ENCODE measurements at regions not wholly inside any gene's neighbourhood (a gene's known extent, or its start where the extent isn't known, plus 50 kb on each side); places are given as distances from the start of the nearest gene placed in this dataset.
"Not testable (repeated sequence)": the region's sequence is repeated elsewhere in the genome, so short reads cannot be mapped to it uniquely, and the experiment has no call there.

DNA sequence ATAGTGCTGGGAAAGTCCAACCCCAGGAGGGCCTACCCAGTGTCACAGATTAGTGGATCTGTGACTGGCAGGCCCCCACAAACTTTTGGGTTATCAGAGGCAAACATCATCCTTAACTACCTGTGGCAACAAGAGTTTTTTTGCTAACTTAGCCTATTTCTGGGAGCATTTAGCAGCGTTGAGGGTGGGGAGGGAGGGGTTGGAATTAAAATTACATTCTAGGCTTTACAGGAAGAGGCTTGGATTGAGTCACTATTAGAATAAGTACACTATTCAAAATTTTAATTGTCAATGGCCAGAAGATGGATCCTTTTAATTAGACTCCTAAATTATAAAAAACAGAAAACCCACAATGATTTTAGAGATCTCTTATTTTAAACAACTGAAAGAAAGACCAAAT, 267.9 kb upstream of the NPSR1 start:
- DNase-seq (ENCODE audit: low read depth, low spot score): no peak

DNA sequence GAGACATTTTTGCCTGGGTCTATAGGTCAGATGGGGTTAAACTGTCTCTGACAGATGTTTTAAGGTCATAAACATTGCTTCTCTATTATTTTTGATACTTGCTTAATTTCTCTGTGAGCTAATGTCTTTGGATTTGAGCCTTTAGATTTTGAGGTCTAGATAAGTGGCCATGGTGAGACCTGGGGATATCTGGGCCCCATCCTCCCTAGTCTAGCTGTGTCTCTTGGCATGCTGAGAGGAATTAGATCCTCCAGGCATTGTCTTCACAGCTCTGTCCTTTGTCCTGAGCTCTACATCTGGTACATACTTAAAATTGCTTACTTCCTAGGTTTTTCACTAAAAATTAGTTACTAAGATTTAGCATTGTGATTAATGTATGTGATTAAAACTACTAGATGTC, 265.0 kb upstream of the NPSR1 start:
- DNase-seq (ENCODE audit: low read depth, low spot score): no peak

DNA sequence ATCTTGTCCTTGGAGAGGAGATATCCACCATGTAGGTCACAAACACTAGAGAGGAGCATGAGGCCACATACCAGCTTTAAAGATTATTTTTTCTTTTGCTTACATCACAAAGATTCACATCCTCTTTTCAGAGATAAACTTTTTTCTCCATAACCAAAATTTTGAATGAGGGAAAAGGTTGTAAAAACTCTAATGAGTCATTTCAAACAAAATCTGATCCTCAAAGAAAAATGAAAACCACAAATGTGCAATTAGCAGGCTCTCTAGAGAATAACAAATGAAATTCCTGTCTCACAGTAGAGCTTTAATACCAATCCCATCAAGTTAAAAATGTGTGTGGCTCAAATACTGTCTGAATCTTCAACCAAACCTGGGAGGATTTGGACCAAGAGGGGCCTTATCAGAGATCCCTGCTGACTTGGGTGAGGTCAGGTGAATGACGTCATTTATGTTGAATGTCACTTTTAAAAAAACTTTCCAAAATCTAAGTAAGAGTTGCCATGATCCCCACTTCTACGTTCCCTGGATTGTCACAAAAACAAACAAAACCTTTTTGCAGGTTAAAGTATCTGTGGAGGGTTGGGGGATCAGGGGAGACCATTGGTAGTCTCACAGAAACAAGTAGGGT, 261.5 kb upstream of the NPSR1 start:
- no peak for DNase-seq (ENCODE audit: low read depth, low spot score)

DNA sequence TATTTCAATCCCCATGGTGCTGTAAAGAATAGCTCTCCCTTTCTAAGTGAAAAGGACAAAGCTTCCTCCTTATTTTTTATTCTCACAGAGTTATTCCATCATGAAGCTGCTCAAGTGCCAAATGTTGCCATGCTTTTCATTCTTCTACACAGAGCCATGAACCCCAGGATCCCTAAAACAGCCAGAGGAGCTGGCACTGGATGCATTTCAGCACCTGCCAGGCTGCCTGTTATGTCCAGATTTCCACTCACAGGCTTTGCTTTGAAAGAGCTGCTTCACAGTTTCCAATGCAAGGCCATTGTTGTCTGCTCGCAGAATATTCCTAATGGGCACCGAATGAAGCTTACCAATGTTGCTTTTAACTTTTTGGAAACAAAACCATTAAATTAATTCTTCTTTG, 256.2 kb upstream of the NPSR1 start:
- DNase-seq (ENCODE audit: low read depth, low spot score): no peak

DNA sequence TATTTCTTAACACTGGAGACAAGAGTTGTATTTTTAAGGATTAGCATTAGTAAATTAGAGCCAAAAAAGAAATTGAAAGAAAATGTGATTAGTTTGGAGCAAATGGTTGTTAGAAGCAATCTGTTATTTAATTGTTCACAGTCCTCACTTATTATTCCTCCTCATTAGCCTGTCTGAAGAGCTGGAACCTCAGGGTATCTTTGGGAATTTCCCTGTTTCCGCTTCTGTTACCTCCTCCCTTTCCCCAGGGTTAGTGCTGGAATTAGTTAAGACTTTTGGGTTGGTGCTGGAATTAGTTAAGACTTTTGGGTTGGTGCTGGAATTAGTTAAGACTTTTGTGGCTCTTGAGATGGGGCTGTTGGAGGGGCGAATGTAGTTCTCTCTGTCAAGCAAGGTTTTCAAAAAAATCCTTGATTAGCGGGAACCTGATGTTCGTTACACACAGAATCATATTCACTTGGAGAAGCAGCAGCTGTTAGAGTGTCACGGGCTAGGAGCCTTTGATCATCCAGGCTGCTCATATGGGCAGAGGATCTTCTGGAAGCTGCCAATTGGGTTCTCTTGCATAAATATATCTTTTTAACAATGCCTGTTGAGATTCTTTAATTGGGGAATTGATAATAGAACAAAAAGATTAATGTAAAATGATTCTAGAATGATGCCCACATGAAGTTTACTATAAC, 251.0 kb upstream of the NPSR1 start:
- DNase-seq (ENCODE audit: low read depth, low spot score): no peak

DNA sequence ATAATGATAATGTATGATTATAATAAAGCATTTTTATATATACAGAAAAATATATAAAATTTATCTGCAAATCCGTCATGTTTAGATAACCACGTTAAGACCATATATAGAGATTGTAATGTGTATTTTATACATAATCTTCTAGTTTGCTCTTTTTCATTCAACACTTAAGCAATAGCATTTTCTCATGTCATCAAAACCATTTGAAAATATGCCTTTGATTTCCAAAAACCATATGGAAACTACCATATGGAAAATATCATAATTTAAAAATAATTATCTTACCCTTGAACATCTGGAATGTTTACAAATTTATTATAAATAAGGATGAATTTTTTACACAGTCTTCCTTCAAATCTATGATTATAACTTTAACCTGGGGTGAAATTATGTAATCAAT, 250.4 kb upstream of the NPSR1 start:
- no peak for DNase-seq (ENCODE audit: low read depth, low spot score)

DNA sequence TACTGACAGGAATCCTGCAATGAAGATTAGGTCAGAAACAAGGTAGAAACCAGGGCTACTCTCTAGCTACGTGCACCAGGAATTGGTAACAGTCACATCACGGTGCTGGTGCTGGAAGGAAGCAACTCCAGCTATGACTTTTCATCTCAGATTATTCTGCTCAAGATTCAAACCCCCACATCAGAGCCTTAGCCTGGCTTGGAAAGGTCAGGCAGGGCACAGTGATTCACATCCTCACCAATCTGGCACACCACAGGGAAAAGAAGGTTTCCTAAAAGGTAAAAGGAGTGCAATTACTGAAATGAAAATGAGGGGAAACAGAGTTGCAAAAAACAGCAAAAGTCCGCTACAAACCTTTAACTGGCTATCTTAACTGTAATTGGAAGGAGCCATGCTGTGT, 240.2 kb upstream of the NPSR1 start:
- DNase-seq (ENCODE audit: low read depth, low spot score): no peak

DNA sequence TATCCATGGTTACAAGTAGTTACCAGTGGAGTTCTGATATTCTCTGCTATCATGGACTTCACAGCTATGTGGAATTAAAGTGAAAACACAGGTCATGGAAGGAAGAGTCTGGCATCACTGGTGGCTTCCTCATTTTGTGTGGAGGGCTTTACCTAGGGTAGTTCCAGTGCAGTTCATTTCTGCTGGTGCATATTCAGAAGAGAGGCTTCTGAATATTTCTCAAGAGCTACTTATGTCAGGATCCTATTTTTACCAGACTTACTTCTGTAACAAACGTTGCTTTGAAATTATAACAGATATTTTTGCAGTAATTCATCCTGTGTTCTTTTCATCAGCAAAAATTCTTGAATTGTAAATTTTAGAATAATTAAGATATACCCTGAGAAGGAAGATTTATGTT, 236.5 kb upstream of the NPSR1 start:
- no peak for DNase-seq (ENCODE audit: low read depth, low spot score)

DNA sequence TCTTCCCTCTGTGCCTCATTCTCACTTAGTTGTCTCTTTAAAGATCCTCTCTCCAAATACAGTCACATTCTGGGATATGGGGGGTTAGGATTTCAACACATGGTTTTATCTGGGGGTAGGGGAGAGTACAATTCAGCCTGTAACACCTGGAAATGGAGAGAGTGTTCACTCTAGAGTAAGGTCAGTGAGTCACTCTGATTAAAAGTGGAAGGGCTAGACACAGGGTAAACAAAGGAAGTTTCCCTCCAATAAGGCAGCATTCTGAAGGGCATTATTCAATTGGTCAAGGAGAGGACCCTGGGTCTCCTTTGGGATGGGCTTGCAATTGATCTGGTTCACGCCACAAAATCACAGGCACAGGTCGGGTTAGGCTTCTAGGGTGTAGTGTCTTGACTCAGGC, 232.8 kb upstream of the NPSR1 start:
- DNase-seq (ENCODE audit: low read depth, low spot score): no peak

DNA sequence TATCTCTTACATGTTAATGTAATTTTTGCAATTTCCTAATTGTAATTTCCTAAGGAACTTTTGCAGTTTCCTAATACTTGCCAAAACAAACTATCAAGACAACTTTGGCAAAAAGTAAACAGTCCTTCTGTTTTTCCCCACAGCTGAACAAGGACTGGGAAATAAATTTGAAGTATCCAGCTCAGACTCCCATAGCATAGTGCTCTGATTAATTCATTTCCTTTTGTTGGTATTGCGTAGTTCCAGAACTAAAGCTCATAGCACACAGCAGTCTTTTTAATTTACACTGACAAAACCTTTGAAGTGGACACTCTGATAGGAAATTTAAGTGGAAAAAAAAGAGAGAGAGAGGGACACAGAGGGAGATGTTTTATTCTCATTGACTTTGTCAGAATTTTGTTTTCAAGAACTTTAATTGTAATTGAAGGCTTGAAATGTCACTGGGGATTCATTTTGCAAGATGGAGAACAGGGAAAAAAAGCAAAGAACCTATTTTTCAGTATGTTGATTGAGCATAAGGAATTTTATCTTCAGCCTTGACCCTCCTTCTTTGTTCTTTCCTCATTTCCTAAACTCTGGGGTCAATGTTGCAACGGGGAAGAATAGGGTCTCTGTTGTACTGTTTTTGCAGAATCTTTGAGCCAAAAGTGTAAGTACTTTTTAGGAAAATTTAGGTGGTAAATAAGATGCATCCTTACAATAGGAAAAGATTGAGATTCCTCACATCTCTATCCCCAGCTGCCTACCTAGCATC, 232.2 kb upstream of the NPSR1 start:
- DNase-seq (ENCODE audit: low read depth, low spot score): no peak

DNA sequence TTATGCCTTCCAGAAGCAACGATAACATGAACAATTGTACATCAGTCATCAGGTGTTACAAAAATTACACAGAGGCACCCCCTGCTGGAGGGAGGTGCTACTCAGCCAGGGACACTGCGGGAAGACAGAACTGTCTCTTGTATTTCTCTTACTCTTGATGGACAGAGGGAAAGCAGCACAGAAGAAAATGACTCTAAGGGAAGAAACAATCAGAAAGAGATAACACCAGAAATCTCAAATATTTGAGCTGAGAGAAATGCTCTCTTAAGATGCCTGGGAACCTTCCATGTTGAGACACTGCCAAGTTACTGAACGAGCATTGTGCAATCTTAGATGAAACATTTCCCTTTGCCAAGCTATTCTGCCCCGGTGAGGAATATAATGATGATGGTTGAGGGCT, 227.6 kb upstream of the NPSR1 start:
- no peak for DNase-seq (ENCODE audit: low read depth, low spot score)

DNA sequence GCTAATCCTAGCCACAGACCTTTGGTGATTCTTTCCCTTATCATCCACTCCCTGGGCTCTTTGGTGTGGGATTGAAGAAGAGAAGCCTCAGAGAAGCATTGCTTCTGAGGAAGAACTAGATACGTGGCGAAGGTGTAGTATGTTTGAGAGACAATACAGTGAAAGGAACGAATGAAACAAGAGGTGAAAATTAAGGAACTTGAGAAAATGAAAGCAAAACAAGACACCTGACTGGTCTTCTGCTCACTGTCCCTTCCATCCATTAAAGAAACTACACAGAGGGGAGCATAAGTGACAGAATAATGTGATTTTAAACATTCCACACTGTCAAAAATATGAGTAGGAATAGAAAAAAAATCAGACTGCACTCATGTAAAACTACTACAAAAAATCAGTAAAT, 219.6 kb upstream of the NPSR1 start:
- DNase-seq (ENCODE audit: low read depth, low spot score): no peak

DNA sequence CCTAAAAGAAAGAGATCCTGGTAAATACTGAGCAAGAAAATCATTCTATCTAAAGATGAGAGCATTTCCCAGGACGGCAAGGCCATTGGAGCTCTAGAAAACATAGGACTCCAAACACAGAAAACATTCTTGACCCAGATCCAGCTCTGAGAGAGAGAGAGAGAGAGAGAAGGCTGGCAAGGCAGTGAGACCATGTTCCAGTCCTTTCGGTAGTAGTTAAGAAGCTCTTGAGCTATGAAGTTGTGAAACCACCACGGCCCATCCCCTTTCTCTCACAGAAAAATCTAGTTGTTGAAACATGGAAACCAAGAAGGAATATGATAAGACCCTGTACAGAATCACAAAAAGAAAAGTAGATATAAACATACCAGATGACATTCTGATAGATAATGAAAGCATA, 212.4 kb upstream of the NPSR1 start:
- no peak for DNase-seq (ENCODE audit: low read depth, low spot score)

DNA sequence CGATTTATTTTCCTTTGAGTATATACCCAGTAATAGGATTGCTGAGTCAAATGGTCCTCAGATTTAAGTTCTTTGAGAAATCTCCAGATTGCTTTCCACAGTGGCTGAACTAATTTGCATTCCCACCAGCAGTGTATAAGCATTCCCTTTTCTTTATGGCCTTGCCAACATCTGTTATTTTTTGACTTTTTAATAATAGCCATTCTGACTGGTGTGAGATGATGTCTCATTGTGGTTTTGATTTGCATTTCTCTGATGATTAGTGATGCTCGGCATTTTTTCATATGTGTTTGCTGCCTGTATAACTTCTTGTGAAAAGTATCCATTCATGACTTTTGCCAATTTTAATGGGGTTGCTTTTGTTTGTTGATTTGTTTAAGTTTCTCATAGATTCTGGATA, 209.5 kb upstream of the NPSR1 start:
- DNase-seq (ENCODE audit: low read depth, low spot score): not testable (repeated sequence)

DNA sequence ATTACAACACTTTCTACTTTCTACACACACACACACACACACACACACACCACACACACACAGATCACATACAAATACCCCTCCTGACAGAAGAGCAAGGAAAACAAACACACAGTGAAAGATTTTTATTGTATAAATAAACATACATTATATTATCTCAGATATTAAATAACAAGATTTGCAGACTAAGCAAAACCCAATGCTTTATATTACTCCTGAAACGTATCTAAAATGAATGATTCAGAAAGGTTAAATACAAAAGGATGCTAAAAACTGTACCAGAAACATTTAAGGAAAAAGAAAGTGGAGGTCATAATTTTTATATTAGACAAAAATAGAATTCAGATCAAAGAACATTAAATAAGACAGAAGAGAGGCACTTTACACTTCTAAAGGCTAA, 208.3 kb upstream of the NPSR1 start:
- DNase-seq (ENCODE audit: low read depth, low spot score): no peak

DNA sequence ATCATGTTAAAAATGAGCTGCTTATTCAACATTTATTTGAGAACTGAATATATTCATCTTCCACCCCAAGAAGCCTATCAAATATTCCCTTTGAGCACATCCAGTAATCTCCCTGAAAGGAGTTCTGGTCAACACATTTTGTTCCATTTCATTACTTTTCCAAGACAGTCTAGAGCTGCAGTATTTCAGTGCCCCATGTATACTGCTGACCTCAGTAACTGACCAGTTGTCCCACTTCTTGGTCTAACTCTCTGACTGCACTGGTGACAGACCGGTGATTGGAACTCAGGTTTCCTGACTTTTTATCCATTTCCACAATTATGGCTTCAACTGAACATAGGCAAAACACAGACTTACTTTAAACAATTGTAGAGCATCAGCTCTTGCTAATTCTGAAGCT, 206.8 kb upstream of the NPSR1 start:
- DNase-seq (ENCODE audit: low read depth, low spot score): no peak

DNA sequence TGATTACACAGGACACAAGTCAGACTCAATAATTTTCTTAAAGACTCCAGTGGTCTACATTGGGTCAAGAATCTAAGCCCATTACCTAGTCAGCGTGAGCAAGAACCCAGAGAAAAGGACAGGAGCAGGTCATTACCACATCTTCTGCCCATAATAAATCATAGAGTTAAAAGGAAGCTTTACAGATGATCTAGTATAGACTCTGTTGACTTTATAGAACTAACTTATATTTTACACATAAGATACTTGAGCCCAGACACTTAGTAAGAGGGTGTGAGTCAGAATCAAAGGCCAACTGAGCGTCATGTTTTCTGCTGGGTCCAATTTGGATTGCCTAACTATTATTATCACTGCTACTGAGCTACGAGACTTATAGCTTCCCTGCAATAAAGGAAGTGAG, 206.1 kb upstream of the NPSR1 start:
- DNase-seq (ENCODE audit: low read depth, low spot score): no peak

DNA sequence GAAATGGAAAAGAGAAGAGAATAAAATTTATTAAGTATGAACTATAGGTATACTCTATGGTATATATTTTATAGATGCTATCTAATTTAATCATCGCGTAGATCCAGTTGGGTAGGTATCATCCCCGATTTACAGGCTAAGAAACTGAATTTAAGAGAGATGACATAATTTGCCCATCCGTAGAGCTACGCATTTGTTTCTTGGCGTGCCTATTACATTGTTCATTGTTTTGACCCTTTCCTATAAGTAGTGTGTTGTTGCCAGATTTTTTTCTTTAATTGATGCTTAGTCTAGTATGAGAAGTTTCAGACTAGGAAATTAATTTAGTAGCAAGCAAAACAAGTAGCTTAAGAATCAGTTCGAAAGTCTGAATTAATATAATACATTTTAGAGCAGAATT, 205.7 kb upstream of the NPSR1 start:
- no peak for DNase-seq (ENCODE audit: low read depth, low spot score)

DNA sequence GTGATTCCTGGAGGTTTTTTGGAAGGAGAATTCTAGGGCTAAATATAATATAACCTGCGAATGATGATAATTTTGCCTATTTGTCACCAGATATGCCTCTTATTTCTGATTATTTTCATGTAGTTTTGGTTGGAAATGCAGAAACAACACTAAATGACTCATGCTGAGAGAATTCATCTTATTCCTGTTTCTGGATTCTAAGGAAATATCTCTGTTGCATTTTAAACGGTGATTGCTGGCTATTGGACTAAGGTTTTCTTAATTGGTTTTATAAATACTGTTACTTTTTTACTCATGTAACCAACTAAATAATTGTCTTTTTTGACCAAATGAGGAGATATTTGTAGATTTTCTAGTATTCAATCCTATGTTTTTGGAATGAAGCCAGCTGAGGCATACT, 204.9 kb upstream of the NPSR1 start:
- DNase-seq (ENCODE audit: low read depth, low spot score): no peak

DNA sequence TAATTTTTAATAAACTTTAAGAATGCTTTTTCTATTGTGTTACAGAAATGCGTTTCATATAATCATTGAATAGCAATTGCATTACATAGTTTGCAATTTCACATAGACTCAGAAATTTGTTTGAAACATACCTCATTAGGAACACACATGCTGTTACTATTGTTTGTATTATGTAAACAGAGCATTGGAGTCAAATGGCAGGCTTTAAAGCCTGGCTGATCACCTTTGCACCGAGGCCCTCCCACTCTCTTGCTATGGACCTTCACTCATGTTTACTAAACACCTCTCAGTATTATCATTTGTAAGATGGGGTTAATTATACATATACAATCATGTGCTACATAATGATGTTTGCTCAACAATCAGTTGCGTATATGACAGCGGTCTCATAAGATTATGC, 203.6 kb upstream of the NPSR1 start:
- no peak for DNase-seq (ENCODE audit: low read depth, low spot score)

DNA sequence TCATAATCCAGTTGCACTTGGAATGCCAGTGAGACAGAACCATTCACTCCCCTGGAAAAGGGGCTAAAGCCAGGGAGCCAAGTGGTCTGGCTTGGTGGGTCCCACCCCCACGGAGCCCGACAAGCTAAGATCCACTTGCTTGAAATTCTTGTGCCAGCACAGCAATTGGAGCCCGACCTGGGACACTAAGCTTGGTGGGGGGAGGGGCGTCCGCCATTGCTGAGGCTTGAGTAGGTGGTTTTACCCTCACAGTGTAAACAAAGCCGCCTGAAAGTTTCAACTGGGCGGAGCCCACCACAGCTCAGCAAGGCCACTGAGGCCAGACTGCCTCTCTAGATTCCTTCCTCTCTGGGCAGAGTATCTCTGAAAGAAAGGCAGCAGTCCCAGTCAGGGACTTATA, 200.7 kb upstream of the NPSR1 start:
- no peak for DNase-seq (ENCODE audit: low read depth, low spot score)

DNA sequence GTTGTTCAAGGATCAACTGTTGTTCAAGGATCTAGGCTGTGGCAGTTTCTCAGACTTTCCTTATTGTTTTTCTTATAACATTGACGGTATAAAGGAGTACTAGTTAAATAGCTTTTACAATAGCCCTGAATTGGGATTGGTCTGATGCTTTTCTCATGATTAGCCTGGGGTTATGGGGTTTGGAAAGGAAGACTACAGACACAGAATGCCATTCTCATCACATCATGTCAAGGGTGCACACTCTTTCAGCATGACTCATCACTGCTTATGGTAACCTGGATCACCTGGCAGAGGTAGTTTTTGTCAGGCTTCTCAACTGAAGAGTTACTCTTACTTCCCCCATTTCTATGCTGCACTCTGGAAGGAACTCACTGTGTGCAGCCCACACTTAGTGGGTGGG, 194.2 kb upstream of the NPSR1 start:
- no peak for DNase-seq (ENCODE audit: low read depth, low spot score)

DNA sequence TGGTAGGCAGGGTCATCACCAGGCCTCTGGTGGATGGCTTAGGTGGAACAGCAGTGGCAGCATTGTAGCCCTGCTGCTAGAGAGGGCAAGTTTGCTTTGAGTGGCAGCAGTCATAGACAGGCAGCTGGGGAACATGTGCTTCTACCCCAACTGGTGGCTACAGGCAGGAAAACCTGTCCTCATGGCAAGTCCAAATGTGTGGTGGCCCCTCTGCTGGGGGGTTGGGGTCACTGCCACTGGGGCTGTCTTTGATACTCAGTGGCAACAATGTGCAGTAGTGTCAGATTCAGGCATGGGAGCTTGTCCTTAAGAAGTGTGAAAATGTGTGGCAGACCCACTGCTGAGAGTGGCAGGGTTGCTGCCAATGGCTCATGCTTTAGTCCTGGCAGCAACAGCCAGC, 186.2 kb upstream of the NPSR1 start:
- DNase-seq (ENCODE audit: low read depth, low spot score): no peak

Data from smooth muscle cell of the brain vasculature (primary cell).